WTC11 (cell line): ENCODE measurements at regions not wholly inside any gene's neighbourhood (a gene's known extent, or its start where the extent isn't known, plus 50 kb on each side); places are given as distances from the start of the nearest gene placed in this dataset.

ENCODE experiments used
- ATAC-seq: fragments of 200-7000 bp; cut with Tn5 transposase; 2 replicates; pipeline ENCODE4 v1.10.0; 2021; ENCODE audit warnings: mild to moderate bottlenecking, moderate library complexity
- CTCF ChIA-PET: fragments of 300-600 bp; sonication (Branson Sonifier 250); formaldehyde crosslinking; loops from one replicate; lab custom pipeline; 2021; ENCODE audit warnings: antibody characterized with exemption; lab: Charles Lee
- POLR2A ChIA-PET: fragments of 350-600 bp; sonication (Branson Sonifier 250); formaldehyde crosslinking; loops from one replicate; lab custom pipeline; 2021; ENCODE audit warnings: antibody characterized with exemption; lab: Charles Lee
- DNase-seq: peaks from one replicate; pipeline ENCODE4 v3.0.0; 2021; ENCODE audit warnings: low spot score
- H3K27ac Mint-ChIP-seq: 2 replicates; pipeline ENCODE4 v1.8.0; 2021; ENCODE audit warnings: mixed read lengths
- H3K27me3 Mint-ChIP-seq: 2 replicates; pipeline ENCODE4 v1.8.0; 2021; ENCODE audit warnings: low read depth, mild to moderate bottlenecking, moderate library complexity, mixed read lengths
- H3K36me3 Mint-ChIP-seq: 2 replicates; pipeline ENCODE4 v1.8.0; 2021; ENCODE audit warnings: mixed read lengths
- H3K4me1 Mint-ChIP-seq: 2 replicates; pipeline ENCODE4 v1.8.0; 2022; ENCODE audit warnings: mixed read lengths
- H3K4me3 Mint-ChIP-seq: 2 replicates; pipeline ENCODE4 v1.8.0; 2021; ENCODE audit warnings: mild to moderate bottlenecking, moderate library complexity, mixed read lengths
- H3K9me3 Mint-ChIP-seq: 2 replicates; pipeline ENCODE4 v1.8.0; 2021; ENCODE audit warnings: mixed read lengths
- CREM ChIP-seq: sonication (generic); formaldehyde crosslinking; IDR thresholded peaks from 2 replicates; pipeline ENCODE4 v1.8.1; 2022; ENCODE audit warnings: mild to moderate bottlenecking, missing genetic modification reagents, moderate library complexity
- ESRRA ChIP-seq: sonication (generic); formaldehyde crosslinking; IDR thresholded peaks from 2 replicates; pipeline ENCODE4 v1.8.1; 2022; ENCODE audit warnings: mild to moderate bottlenecking, missing genetic modification reagents, borderline replicate concordance
- FOXJ3 ChIP-seq: sonication (generic); formaldehyde crosslinking; IDR thresholded peaks from 2 replicates; pipeline ENCODE4 v1.9.0; 2021; ENCODE audit warnings: missing genetic modification reagents, mild to moderate bottlenecking, borderline replicate concordance
- FOXP1 ChIP-seq: sonication (generic); formaldehyde crosslinking; IDR thresholded peaks from 2 replicates; pipeline ENCODE4 v1.8.0; 2022; ENCODE audit warnings: missing genetic modification reagents, mild to moderate bottlenecking, moderate library complexity, borderline replicate concordance
- GABPB1 ChIP-seq: sonication (generic); formaldehyde crosslinking; IDR thresholded peaks from 2 replicates; pipeline ENCODE4 v1.8.1; 2023; ENCODE audit warnings: mild to moderate bottlenecking, missing genetic modification reagents
- MYBL2 ChIP-seq: sonication (generic); formaldehyde crosslinking; IDR thresholded peaks from 2 replicates; pipeline ENCODE4 v1.8.1; 2023; ENCODE audit warnings: mild to moderate bottlenecking, moderate library complexity, missing genetic modification reagents
- NFATC4 ChIP-seq: fragments of 250-450 bp; sonication (Bioruptor Pico); IDR thresholded peaks from 2 replicates; pipeline ENCODE4 v1.9.0; 2021; ENCODE audit warnings: mild to moderate bottlenecking
- PRRX2 ChIP-seq: fragments of 250-450 bp; sonication (Bioruptor Pico); IDR thresholded peaks from 2 replicates; pipeline ENCODE4 v1.8.0; 2021; ENCODE audit warnings: mild to moderate bottlenecking
- RELA ChIP-seq: sonication (generic); formaldehyde crosslinking; IDR thresholded peaks from 2 replicates; pipeline ENCODE4 v1.8.1; 2022; ENCODE audit warnings: missing genetic modification reagents, mild to moderate bottlenecking, borderline replicate concordance
- SMAD4 ChIP-seq: sonication (generic); formaldehyde crosslinking; IDR thresholded peaks from 2 replicates; pipeline ENCODE4 v1.8.0; 2022; ENCODE audit warnings: mild to moderate bottlenecking, missing genetic modification reagents
- SP1 ChIP-seq: sonication (generic); formaldehyde crosslinking; conservative IDR thresholded peaks from 2 replicates; pipeline ENCODE4 v1.8.1; 2022; ENCODE audit warnings: missing genetic modification reagents
- TEAD4 ChIP-seq: sonication (generic); formaldehyde crosslinking; IDR thresholded peaks from 2 replicates; pipeline ENCODE4 v1.8.0; 2022; ENCODE audit warnings: mild to moderate bottlenecking, missing genetic modification reagents
- TP53 ChIP-seq: sonication (generic); formaldehyde crosslinking; IDR thresholded peaks from 2 replicates; pipeline ENCODE4 v1.8.1; 2023; ENCODE audit warnings: mild to moderate bottlenecking, missing genetic modification reagents
- ZNF219 ChIP-seq: sonication (generic); formaldehyde crosslinking; IDR thresholded peaks from 2 replicates; pipeline ENCODE4 v1.8.0; 2023; ENCODE audit warnings: missing genetic modification reagents, mild to moderate bottlenecking, borderline replicate concordance
- TF ChIP-seq, protein P1 (sequence below): fragments of 250-450 bp; sonication (Bioruptor Pico); IDR thresholded peaks from 2 replicates; pipeline ENCODE4 v2.1.2; 2022; ENCODE audit warnings: mild to moderate bottlenecking, moderate library complexity
- TF ChIP-seq, protein P2 (sequence below): fragments of 250-450 bp; sonication (Bioruptor Pico); IDR thresholded peaks from 2 replicates; pipeline ENCODE4 v1.9.0; 2021; ENCODE audit warnings: mild to moderate bottlenecking
- TF ChIP-seq, protein P3 (sequence below): sonication (generic); formaldehyde crosslinking; IDR thresholded peaks from 2 replicates; pipeline ENCODE4 v1.8.1; 2023; ENCODE audit warnings: mild to moderate bottlenecking, missing genetic modification reagents, moderate library complexity
- TF ChIP-seq, protein P4 (sequence below): sonication (generic); formaldehyde crosslinking; IDR thresholded peaks from 2 replicates; pipeline ENCODE4 v1.8.1; 2023; ENCODE audit warnings: mild to moderate bottlenecking, moderate library complexity, missing genetic modification reagents
- TF ChIP-seq, protein P5 (sequence below): fragments of 250-450 bp; sonication (Bioruptor Pico); IDR thresholded peaks from 2 replicates; pipeline ENCODE4 v1.9.0; 2021; ENCODE audit warnings: moderate library complexity, mild to moderate bottlenecking, inconsistent platforms, borderline replicate concordance

DNA sequence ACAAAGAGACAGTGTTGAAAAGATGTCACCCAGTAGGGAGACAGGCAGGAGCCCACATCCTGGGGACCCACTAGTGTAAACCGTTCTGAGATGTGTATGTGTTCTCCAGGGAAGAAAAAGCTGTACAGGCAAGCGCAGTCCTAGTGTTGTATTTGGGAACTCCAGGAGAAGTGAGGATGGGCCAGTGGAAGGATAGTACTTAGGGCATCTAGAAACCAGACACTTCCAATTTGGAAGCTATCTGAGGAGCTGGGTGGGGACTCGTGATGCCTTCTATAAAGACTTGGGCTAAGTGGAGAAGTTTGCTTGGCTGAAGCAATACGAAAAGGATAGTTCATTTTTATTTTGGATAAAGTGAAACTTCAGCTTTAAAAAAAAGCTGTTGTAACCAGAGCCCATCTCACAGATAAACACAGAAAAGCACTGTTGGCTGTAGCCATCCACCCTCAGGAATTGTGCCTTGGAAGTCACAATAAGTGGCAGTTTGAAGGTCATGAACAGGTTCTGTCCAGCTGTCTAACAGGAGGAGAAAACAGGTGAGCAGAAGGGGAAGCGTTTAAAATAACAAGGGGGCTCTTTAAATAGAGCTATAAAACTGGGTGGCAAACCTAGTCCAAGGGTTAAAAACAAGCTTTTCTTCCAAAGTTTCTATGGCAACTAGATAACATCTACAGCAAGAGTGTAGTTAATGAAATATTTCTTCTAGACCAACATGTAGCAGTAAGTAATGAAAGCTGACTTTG is 108.0 kb upstream of the ARHGAP5 start (continued):
- no peak for TF ChIP-seq TEAD4 (CRISPR knock-in tag)

DNA sequence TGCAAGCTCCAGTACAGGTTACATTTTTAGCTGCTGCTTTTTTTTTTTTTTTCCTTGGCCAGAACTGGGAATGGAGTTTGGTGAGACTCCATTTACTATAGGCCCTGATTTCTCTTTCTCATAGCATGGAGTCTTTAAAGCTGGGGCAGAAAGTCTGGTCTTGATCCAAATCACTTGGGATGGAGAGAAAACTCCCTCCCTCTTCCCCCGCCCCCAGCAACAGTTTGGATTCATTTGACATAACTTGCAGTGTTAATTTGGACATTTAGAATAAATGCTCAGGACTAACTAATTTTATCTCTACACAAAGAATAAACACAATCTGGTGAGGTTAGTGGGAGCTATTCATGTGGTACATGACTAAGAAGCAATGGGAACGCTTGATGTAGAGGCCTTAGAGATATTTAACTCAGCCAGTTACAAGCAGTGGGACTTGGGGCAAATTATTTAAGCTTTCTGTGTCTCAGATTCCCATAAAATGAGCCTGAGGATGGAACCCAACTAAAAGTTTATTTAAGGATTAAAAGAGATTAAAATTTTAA is 107.3 kb upstream of the ARHGAP5 start:
- no peak for ATAC-seq
- ChIA-PET CTCF (no interaction called here), POLR2A (no interaction called here)
- Mint-ChIP-seq H3K4me3 (no peak overlapping the region), H3K27ac (no peak overlapping the region), H3K36me3 (peaks cover 10% of the 10 kb centered on the region), H3K9me3 (peaks cover 33% of the 10 kb centered on the region), H3K27me3 (no peaks in the 10 kb centered on the region), H3K4me1 (no peaks in the 10 kb centered on the region)
- TF ChIP-seq FOXJ3 (CRISPR knock-in tag) (no peak), RELA (no peak), MYBL2 (no peak), SP1 (CRISPR knock-in tag) (no peak), FOXP1 (CRISPR knock-in tag) (no peak), PRRX2 (no peak), TP53 (CRISPR knock-in tag) (no peak), ESRRA (CRISPR knock-in tag) (no peak)
- TF ChIP-seq, protein P1, sequence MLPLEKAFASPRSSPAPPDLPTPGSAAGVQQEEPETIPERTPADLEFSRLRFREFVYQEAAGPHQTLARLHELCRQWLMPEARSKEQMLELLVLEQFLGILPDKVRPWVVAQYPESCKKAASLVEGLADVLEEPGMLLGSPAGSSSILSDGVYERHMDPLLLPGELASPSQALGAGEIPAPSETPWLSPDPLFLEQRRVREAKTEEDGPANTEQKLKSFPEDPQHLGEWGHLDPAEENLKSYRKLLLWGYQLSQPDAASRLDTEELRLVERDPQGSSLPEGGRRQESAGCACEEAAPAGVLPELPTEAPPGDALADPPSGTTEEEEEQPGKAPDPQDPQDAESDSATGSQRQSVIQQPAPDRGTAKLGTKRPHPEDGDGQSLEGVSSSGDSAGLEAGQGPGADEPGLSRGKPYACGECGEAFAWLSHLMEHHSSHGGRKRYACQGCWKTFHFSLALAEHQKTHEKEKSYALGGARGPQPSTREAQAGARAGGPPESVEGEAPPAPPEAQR (CRISPR knock-in tag), result no peak
- DNase-seq, result no peak

DNA sequence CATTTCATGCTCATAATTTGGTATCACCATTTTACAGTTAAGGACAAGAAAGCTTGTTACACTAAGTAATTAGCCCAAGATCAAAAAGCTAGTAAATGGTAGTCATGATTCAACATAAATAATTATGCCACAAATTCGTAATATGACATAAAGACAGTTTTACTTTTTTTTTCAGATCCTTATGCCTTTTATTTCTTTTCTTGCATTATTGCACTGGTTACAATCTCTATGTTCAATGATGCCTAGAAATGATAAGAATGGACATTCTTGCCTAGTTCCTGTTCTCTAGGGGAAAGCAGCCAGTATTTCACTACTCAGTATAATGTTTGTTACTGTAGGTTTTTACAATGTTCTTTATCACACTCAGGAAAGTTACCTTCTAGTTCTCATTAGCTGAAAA is 106.4 kb upstream of the ARHGAP5 start:
- peaks cover 40% of the 10 kb centered on the region for H3K9me3 Mint-ChIP-seq
- ChIA-PET CTCF (no interaction called here), POLR2A (interaction anchor here (0.6 kb wide), 1 partner anchor 520 kb away, joined by 5 read pairs; no protein-coding TSS in a partner anchor)

More for the DNA sequence above, 106.4 kb upstream of the ARHGAP5 start:
- no peak for TF ChIP-seq NFATC4 (CRISPR knock-in tag)
- TF ChIP-seq, protein P2, sequence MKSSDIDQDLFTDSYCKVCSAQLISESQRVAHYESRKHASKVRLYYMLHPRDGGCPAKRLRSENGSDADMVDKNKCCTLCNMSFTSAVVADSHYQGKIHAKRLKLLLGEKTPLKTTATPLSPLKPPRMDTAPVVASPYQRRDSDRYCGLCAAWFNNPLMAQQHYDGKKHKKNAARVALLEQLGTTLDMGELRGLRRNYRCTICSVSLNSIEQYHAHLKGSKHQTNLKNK, result no peak
- TF ChIP-seq, protein P3, sequence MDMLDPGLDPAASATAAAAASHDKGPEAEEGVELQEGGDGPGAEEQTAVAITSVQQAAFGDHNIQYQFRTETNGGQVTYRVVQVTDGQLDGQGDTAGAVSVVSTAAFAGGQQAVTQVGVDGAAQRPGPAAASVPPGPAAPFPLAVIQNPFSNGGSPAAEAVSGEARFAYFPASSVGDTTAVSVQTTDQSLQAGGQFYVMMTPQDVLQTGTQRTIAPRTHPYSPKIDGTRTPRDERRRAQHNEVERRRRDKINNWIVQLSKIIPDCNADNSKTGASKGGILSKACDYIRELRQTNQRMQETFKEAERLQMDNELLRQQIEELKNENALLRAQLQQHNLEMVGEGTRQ (CRISPR knock-in tag), result no peak
- no peak for TF ChIP-seq MYBL2
- TF ChIP-seq, protein P4, sequence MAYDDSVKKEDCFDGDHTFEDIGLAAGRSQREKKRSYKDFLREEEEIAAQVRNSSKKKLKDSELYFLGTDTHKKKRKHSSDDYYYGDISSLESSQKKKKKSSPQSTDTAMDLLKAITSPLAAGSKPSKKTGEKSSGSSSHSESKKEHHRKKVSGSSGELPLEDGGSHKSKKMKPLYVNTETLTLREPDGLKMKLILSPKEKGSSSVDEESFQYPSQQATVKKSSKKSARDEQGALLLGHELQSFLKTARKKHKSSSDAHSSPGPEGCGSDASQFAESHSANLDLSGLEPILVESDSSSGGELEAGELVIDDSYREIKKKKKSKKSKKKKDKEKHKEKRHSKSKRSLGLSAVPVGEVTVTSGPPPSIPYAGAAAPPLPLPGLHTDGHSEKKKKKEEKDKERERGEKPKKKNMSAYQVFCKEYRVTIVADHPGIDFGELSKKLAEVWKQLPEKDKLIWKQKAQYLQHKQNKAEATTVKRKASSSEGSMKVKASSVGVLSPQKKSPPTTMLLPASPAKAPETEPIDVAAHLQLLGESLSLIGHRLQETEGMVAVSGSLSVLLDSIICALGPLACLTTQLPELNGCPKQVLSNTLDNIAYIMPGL (CRISPR knock-in tag), result no peak
- TF ChIP-seq GABPB1 (CRISPR knock-in tag), result no peak
- TF ChIP-seq, protein P5, sequence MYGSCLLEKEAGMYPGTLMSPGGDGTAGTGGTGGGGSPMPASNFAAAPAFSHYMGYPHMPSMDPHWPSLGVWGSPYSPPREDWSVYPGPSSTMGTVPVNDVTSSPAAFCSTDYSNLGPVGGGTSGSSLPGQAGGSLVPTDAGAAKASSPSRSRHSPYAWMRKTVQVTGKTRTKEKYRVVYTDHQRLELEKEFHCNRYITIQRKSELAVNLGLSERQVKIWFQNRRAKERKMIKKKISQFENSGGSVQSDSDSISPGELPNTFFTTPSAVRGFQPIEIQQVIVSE, result no peak
- no peak for TF ChIP-seq CREM (CRISPR knock-in tag)
- TF ChIP-seq SMAD4 (CRISPR knock-in tag), result no peak
- TF ChIP-seq ZNF219 (CRISPR knock-in tag), result no peak
- DNase-seq (no peak), ATAC-seq (no peak)
- H3K27ac Mint-ChIP-seq, result no peak overlapping the region
- H3K4me3 Mint-ChIP-seq, result no peak overlapping the region
- no peaks in the 10 kb centered on the region for H3K27me3 Mint-ChIP-seq
- H3K4me1 Mint-ChIP-seq, result no peaks in the 10 kb centered on the region
- H3K36me3 Mint-ChIP-seq, result peaks cover 13% of the 10 kb centered on the region
